H1 (cell line): ENCODE measurements at regions not wholly inside any gene's neighbourhood (a gene's known extent, or its start where the extent isn't known, plus 50 kb on each side); places are given as distances from the start of the nearest gene placed in this dataset.

Experiments used
- CTCF ChIA-PET: fragments of 300-600 bp; sonication (Branson Sonifier 250); formaldehyde crosslinking; loops from one replicate; lab custom pipeline; 2021; ENCODE audit not compliant: partially characterized antibody; lab: Charles Lee
- POLR2A ChIA-PET: fragments of 300-600 bp; sonication (Branson Sonifier 250); formaldehyde crosslinking; loops from one replicate; lab custom pipeline; 2021; ENCODE audit warnings: inconsistent platforms; ENCODE audit not compliant: partially characterized antibody; lab: Charles Lee
- DNase-seq, 2 experiments: peaks; one replicate each; pipeline versions ENCODE4 v3.0.0 to v3.0.0-alpha.2; 2010 to 2022; ENCODE audit warnings: low spot score in 2 of 2, low read depth in 1 of 2, mixed read lengths in 1 of 2
- FAIRE-seq: peaks from 2 replicates; lab custom pipeline; 2011; peaks lifted over from hg19 to GRCh38; lab: Jason Lieb, UNC
- H2AFZ ChIP-seq: 2 replicates; pipeline ENCODE4 v1.8.1; 2012; ENCODE audit warnings: low read length, inconsistent platforms
- H2AK5ac ChIP-seq: 2 replicates; pipeline ENCODE4 v1.6.1; 2013; ENCODE audit warnings: low read depth, low read length
- H2BK120ac ChIP-seq: replicated peaks from 2 replicates; pipeline ENCODE3; 2013; ENCODE audit warnings: low read depth, low read length, inconsistent platforms
- H2BK12ac ChIP-seq: 2 replicates; pipeline ENCODE4 v1.6.1; 2013; ENCODE audit warnings: low read depth, low read length
- H2BK15ac ChIP-seq: 2 replicates; pipeline ENCODE4 v1.6.1; 2013; ENCODE audit warnings: low read length
- H2BK20ac ChIP-seq: 2 replicates; pipeline ENCODE4 v1.6.1; 2013; ENCODE audit warnings: low read length
- H2BK5ac ChIP-seq: 2 replicates; pipeline ENCODE4 v1.6.1; 2013; ENCODE audit warnings: low read depth, low read length
- H3K14ac ChIP-seq: 2 replicates; pipeline ENCODE4 v1.6.1; 2013; ENCODE audit warnings: inconsistent platforms; ENCODE audit not compliant: insufficient read length
- H3K18ac ChIP-seq: 2 replicates; pipeline ENCODE4 v1.6.1; 2013; ENCODE audit warnings: low read length; ENCODE audit errors: extremely low read depth
- H3K23ac ChIP-seq: 2 replicates; pipeline ENCODE4 v1.6.1; 2013; ENCODE audit warnings: inconsistent platforms; ENCODE audit not compliant: insufficient read length
- H3K23me2 ChIP-seq: 2 replicates; pipeline ENCODE4 v1.6.1; 2013; ENCODE audit warnings: low read depth, low read length
- H3K27ac ChIP-seq: 2 replicates; pipeline ENCODE4 v1.6.1; 2011; ENCODE audit warnings: low read depth, low read length, inconsistent platforms
- H3K27me3 ChIP-seq, 4 experiments: replicated peaks in 1 of 4; 1 replicate in 1 of 4; 2 replicates in 3 of 4; pipeline versions ENCODE4 v1.6.1 to v1.8.1; 2011 to 2013; ENCODE audit warnings: low read length in 3 of 4, mild to moderate bottlenecking in 3 of 4, inconsistent platforms in 2 of 4, mixed read lengths in 2 of 4, moderate library complexity in 1 of 4; ENCODE audit not compliant: control insufficient read depth in 3 of 4, insufficient read depth in 3 of 4; ENCODE audit errors: extremely low read depth in 1 of 4
- H3K36me3 ChIP-seq, 4 experiments: 2 replicates each; pipeline versions ENCODE4 v1.6.1 to v1.8.1; 2011 to 2013; ENCODE audit warnings: mild to moderate bottlenecking in 4 of 4, low read length in 3 of 4, moderate library complexity in 2 of 4, control low read depth in 1 of 4, inconsistent platforms in 1 of 4; ENCODE audit not compliant: insufficient read depth in 4 of 4, control insufficient read depth in 2 of 4
- H3K4ac ChIP-seq: replicated peaks from 2 replicates; pipeline ENCODE3; 2013; ENCODE audit warnings: low read length, low read depth, mixed read lengths, inconsistent platforms; ENCODE audit not compliant: insufficient read length
- H3K4me1 ChIP-seq, 4 experiments: replicated peaks in 1 of 4; 1 replicate in 1 of 4; 2 replicates in 3 of 4; pipeline versions ENCODE4 v1.6.1 to v1.8.1; 2011 to 2013; ENCODE audit warnings: low read length in 3 of 4, inconsistent platforms in 2 of 4, mixed read lengths in 1 of 4; ENCODE audit not compliant: insufficient read depth in 4 of 4, control insufficient read depth in 3 of 4
- H3K4me2 ChIP-seq, 2 experiments: 2 replicates each; pipeline versions ENCODE4 v1.6.1 to v1.8.1; 2011 to 2013; ENCODE audit warnings: low read depth in 2 of 2, low read length in 2 of 2, control low read depth in 1 of 2, inconsistent platforms in 1 of 2, mild to moderate bottlenecking in 1 of 2; ENCODE audit not compliant: insufficient read depth in 1 of 2
- H3K4me3 ChIP-seq, 4 experiments: fragments of 200-600, 300-600 bp in 1 of 4; sonication (generic), shearing (Covaris generic), sonication (Bioruptor Twin) in 1 of 4; 2 replicates each; pipeline versions ENCODE4 v1.5.1 to v1.8.1; 2011 to 2016; ENCODE audit warnings: low read length in 4 of 4, low read depth in 3 of 4, control low read depth in 2 of 4, inconsistent platforms in 2 of 4, mild to moderate bottlenecking in 2 of 4, mixed read lengths in 1 of 4, moderate library complexity in 1 of 4; ENCODE audit not compliant: insufficient read depth in 2 of 4; ENCODE audit errors: extremely low read depth in 1 of 4
- H3K56ac ChIP-seq: replicated peaks from 2 replicates; pipeline ENCODE3; 2013; ENCODE audit warnings: low read depth, mild to moderate bottlenecking, mixed read lengths, low read length, inconsistent platforms; ENCODE audit not compliant: insufficient read length
- H3K79me1 ChIP-seq: 2 replicates; pipeline ENCODE4 v1.6.1; 2013; ENCODE audit warnings: low read depth, low read length, control low read depth
- H3K79me2 ChIP-seq, 2 experiments: 2 replicates each; pipeline versions ENCODE4 v1.6.1 to v1.8.1; 2012 to 2013; ENCODE audit warnings: low read length in 2 of 2, mild to moderate bottlenecking in 2 of 2, inconsistent platforms in 1 of 2; ENCODE audit not compliant: insufficient read depth in 2 of 2, control insufficient read depth in 1 of 2
- H3K9ac ChIP-seq, 4 experiments: replicated peaks in 1 of 4; 1 replicate in 1 of 4; 2 replicates in 3 of 4; pipeline versions ENCODE4 v1.6.1 to v1.8.1; 2011 to 2013; ENCODE audit warnings: low read depth in 3 of 4, low read length in 3 of 4, control low read depth in 2 of 4, mild to moderate bottlenecking in 2 of 4, moderate library complexity in 2 of 4, inconsistent platforms in 1 of 4; ENCODE audit errors: extremely low read depth in 1 of 4
- H3K9me3 ChIP-seq, 2 experiments: 2 replicates each; pipeline versions ENCODE4 v1.6.1 to v1.8.1; 2012 to 2013; ENCODE audit warnings: mild to moderate bottlenecking in 2 of 2, moderate library complexity in 2 of 2, control low read depth in 1 of 2, inconsistent platforms in 1 of 2, low read depth in 1 of 2, low read length in 1 of 2, mixed read lengths in 1 of 2; ENCODE audit not compliant: insufficient read depth in 2 of 2
- H4K20me1 ChIP-seq, 2 experiments: replicated peaks in 1 of 2; 2 replicates each; pipeline versions ENCODE3 to v1.8.1; 2011 to 2013; ENCODE audit warnings: inconsistent platforms in 2 of 2, low read length in 2 of 2, mild to moderate bottlenecking in 1 of 2; ENCODE audit not compliant: insufficient read depth in 2 of 2, control insufficient read depth in 1 of 2
- H4K5ac ChIP-seq: 2 replicates; pipeline ENCODE4 v1.6.1; 2013; ENCODE audit warnings: low read length, low read depth, mixed read lengths, inconsistent platforms; ENCODE audit not compliant: insufficient read length
- H4K8ac ChIP-seq: 2 replicates; pipeline ENCODE4 v1.8.0; 2013; ENCODE audit warnings: mild to moderate bottlenecking, moderate library complexity, low read length, inconsistent platforms; ENCODE audit not compliant: insufficient read depth; ENCODE audit errors: extremely low read depth
- H4K91ac ChIP-seq: replicated peaks from 2 replicates; pipeline ENCODE3; 2013; ENCODE audit warnings: low read length, mixed read lengths, inconsistent platforms; ENCODE audit not compliant: insufficient read length
- CBX8 ChIP-seq: fragments of 300-800, 300-1000 bp; sonication (generic); IDR thresholded peaks from 2 replicates; pipeline ENCODE4 v1.7.1; 2016; ENCODE audit warnings: low read depth, low read length, borderline replicate concordance
- WGBS, 2 experiments: shearing (Covaris generic) in 1 of 2; methylation state at CpG; one replicate each; pipeline versions ENCODE4 v1.1.6 to v1.1.7; 2013 to 2015; ENCODE audit warnings: low lambda C conversion rate in 2 of 2, mixed read lengths in 2 of 2, inconsistent platforms in 1 of 2, low coverage in 1 of 2, missing lambda C conversion rate in 1 of 2; ENCODE audit not compliant: insufficient replicate concordance in 2 of 2, insufficient coverage in 1 of 2, insufficient read length in 1 of 2; ENCODE audit errors: extremely low coverage in 1 of 2, missing lambda C conversion rate in 1 of 2; 5-methylcytosine and 5-hydroxymethylcytosine counted together

DNA sequence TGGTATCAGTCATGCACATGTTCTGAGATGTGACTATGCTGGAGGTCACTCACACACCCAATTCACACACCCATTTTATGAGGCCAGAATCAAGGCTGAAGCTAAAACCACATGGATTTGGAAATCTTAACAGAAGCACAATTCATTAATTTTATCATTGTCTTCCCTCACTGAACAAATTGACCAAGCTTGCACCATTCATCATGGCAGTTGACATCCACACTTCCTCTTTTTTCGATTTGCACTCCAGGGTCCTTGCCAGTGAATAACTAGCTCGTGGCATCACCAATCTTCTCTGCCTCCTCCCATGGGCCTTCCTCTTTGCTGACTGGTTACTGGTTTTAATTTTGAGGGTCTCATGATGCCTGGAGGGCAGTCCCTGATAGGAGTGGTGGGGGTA is 123.0 kb upstream of the ASIC2 start:
- CTCF ChIA-PET: interaction anchor here (0.6 to 1.0 kb wide), 4 partner anchors 30 to 379 kb away, joined by 3 to 4 read pairs (median 3); no protein-coding TSS in a partner anchor
- Histone ChIP-seq H4K20me1 (no peaks in the 10 kb centered on the region), H3K14ac (no peak overlapping the region), H4K8ac (no peak overlapping the region), H3K9me3 (no peaks in the 10 kb centered on the region), H3K23ac (no peak overlapping the region), H2BK12ac (no peak overlapping the region), H3K27me3 (peaks cover 0 to 2% (median 0%) of the 10 kb centered on the region in 4 experiments; a peak in 1 of 7 replicates), H3K4me2 (no peak overlapping the region), H3K79me2 (no peaks in the 10 kb centered on the region), H3K4me1 (0 out of 7 replicates have a peak, but pooled peaks cover 0 to 4% (median 0%) of the 10 kb centered on the region in 4 experiments), H2AK5ac (no peak overlapping the region), H3K56ac (no peak overlapping the region), H3K4ac (no peak overlapping the region), H2AFZ (no peak overlapping the region), H3K36me3 (no peaks in the 10 kb centered on the region), H2BK120ac (no peak overlapping the region), H3K79me1 (no peaks in the 10 kb centered on the region), H2BK15ac (no peak overlapping the region), H3K18ac (no peak overlapping the region), H4K5ac (no peak overlapping the region), H3K4me3 (no peak overlapping the region), H2BK20ac (no peak overlapping the region), H3K27ac (no peak overlapping the region), H2BK5ac (no peak overlapping the region), H3K23me2 (no peaks in the 10 kb centered on the region), H3K9ac (no peak overlapping the region), H4K91ac (no peak overlapping the region)
- 95% methylated on average over 2 of the region's 2 CpGs; no CpG with 5 or more reads in 1 of the 2 experiments for WGBS, 2 experiments
- DNase-seq: no peak
- TF ChIP-seq CBX8: no peak
- no peak for FAIRE-seq
- POLR2A ChIA-PET: no interaction called here
